ENCODE measurements at regions not wholly inside any gene's neighbourhood (a gene's known extent, or its start where the extent isn't known, plus 50 kb on each side); places are given as distances from the start of the nearest gene placed in this dataset.

- no peak overlapping the region for H3K4me3 ChIP-seq
- H3K27ac ChIP-seq = no peak overlapping the region
- H3K27me3 ChIP-seq = no peaks in the 10 kb centered on the region
- H3K36me3 ChIP-seq = no peaks in the 10 kb centered on the region
- no peak for DNase-seq
- no peak for TF ChIP-seq POLR2A (IDR thresholded peaks at IDR 0.05)
- TF ChIP-seq EP300 (IDR thresholded peaks at IDR 0.05) = no peak
- no peak for TF ChIP-seq CTCF (IDR thresholded peaks at IDR 0.05)
- no peak for TF ChIP-seq POLR2AphosphoS5 (IDR thresholded peaks at IDR 0.05)
- whole genome bisulfite sequencing, 5 donors = 27 to 54% (median 45%) methylated on average over 2 of the region's 2 CpGs
- intact Hi-C loops (cut with DNase I; ENCODE audit: low total_unique reads) = no loop called here
- H3K9me3 ChIP-seq = no peaks in the 10 kb centered on the region
- no peaks in the 10 kb centered on the region for H3K4me1 ChIP-seq
Observed at GRCh38 chr12:73106296-73106695, 834.1 kb downstream of the TRHDE start.

GRCh38 chr12:73106896-73107295, 834.7 kb downstream of the TRHDE start:
- Histone ChIP-seq H3K36me3 (no peaks in the 10 kb centered on the region), H3K9me3 (no peaks in the 10 kb centered on the region), H3K27ac (no peak overlapping the region), H3K4me1 (no peaks in the 10 kb centered on the region), H3K4me3 (no peak overlapping the region), H3K27me3 (no peaks in the 10 kb centered on the region)
- 38 to 73% (median 51%) methylated on average over 1 of the region's 1 CpG for WGBS, 5 donors
- no peak for TF ChIP-seq CTCF (IDR thresholded peaks at IDR 0.05)
- no peak for TF ChIP-seq EP300 (IDR thresholded peaks at IDR 0.05)
- TF ChIP-seq POLR2AphosphoS5 (IDR thresholded peaks at IDR 0.05) = no peak
- no peak for TF ChIP-seq POLR2A (IDR thresholded peaks at IDR 0.05)
- no peak for DNase-seq
- intact Hi-C loops (cut with DNase I; ENCODE audit: low total_unique reads) = no loop called here

GRCh38 chr12:73110816-73111215, 838.6 kb downstream of the TRHDE start:
- Histone ChIP-seq H3K36me3 (no peaks in the 10 kb centered on the region), H3K4me1 (no peaks in the 10 kb centered on the region), H3K27ac (no peak overlapping the region), H3K27me3 (no peaks in the 10 kb centered on the region), H3K4me3 (no peak overlapping the region), H3K9me3 (no peaks in the 10 kb centered on the region)
- TF ChIP-seq POLR2A (IDR thresholded peaks at IDR 0.05) = no peak
- TF ChIP-seq CTCF (IDR thresholded peaks at IDR 0.05) = no peak
- TF ChIP-seq POLR2AphosphoS5 (IDR thresholded peaks at IDR 0.05) = no peak
- TF ChIP-seq EP300 (IDR thresholded peaks at IDR 0.05) = no peak
- intact Hi-C loops (cut with DNase I; ENCODE audit: low total_unique reads) = no loop called here
- WGBS, 5 donors = 86 to 93% (median 91%) methylated on average over 2 of the region's 2 CpGs
- no peak for DNase-seq

- no peak for DNase-seq
- WGBS, 5 donors = 48 to 60% (median 58%) methylated on average over 4 of the region's 4 CpGs
Observed at GRCh38 chr12:73112035-73112816, 840.1 kb downstream of the TRHDE start.

More at GRCh38 chr12:73112035-73112816, 840.1 kb downstream of the TRHDE start:
- no peak overlapping the region for H3K27ac ChIP-seq
- no peaks in the 10 kb centered on the region for H3K36me3 ChIP-seq
- H3K4me3 ChIP-seq = no peak overlapping the region
- no peaks in the 10 kb centered on the region for H3K4me1 ChIP-seq
- no peaks in the 10 kb centered on the region for H3K9me3 ChIP-seq
- intact Hi-C loops (cut with DNase I; ENCODE audit: low total_unique reads) = no loop called here
- no peak for TF ChIP-seq POLR2A (IDR thresholded peaks at IDR 0.05)
- TF ChIP-seq CTCF (IDR thresholded peaks at IDR 0.05) = no peak
- TF ChIP-seq EP300 (IDR thresholded peaks at IDR 0.05) = no peak
- TF ChIP-seq POLR2AphosphoS5 (IDR thresholded peaks at IDR 0.05) = no peak
- H3K27me3 ChIP-seq = no peaks in the 10 kb centered on the region
